Upper lobe of right lung (tissue), 1 donor: ENCODE measurements at regions not wholly inside any gene's neighbourhood (a gene's known extent, or its start where the extent isn't known, plus 50 kb on each side); places are given as distances from the start of the nearest gene placed in this dataset.

Source experiments
- ATAC-seq: fragments of 200-7000 bp; cut with Tn5 transposase; one replicate; pipeline ENCODE4 v1.9.1; 2020; ENCODE audit warnings: mild to moderate bottlenecking, moderate library complexity
- DNase-seq: peaks from one replicate; pipeline ENCODE4 v3.0.0-alpha.2; 2020
- H3K27ac ChIP-seq: fragments of 200-600 bp; one replicate; pipeline ENCODE4 v1.8.0; 2022
- H3K27me3 ChIP-seq: fragments of 200-600 bp; one replicate; pipeline ENCODE4 v1.8.0; 2022; ENCODE audit warnings: mild to moderate bottlenecking
- H3K36me3 ChIP-seq: fragments of 200-600 bp; one replicate; pipeline ENCODE4 v1.8.0; 2022
- H3K4me1 ChIP-seq: fragments of 200-600 bp; one replicate; pipeline ENCODE4 v1.8.0; 2022
- H3K4me3 ChIP-seq: fragments of 200-600 bp; one replicate; pipeline ENCODE4 v1.8.0; 2022; ENCODE audit warnings: mild to moderate bottlenecking
- H3K9me3 ChIP-seq: fragments of 200-600 bp; one replicate; pipeline ENCODE4 v1.8.0; 2022
- CTCF ChIP-seq: fragments of 200-600 bp; IDR thresholded peaks from one replicate; pipeline ENCODE4 v1.8.0; 2022; ENCODE audit warnings: antibody characterized with exemption
- intact Hi-C: fragments of 100-400 bp; cut with DNase I; formaldehyde crosslinking; loops from one replicate; pipeline ENCODE4 v1.11.0; 2022
- donor health status: DM: no; HTN: yes; CAD: no; lungs with severe emphysema.

- intact Hi-C loops: no loop called here
- no peaks in the 10 kb centered on the region for H3K4me1 ChIP-seq
- no peak for TF ChIP-seq CTCF
- H3K9me3 ChIP-seq: no peaks in the 10 kb centered on the region
- H3K36me3 ChIP-seq: no peaks in the 10 kb centered on the region
- ATAC-seq (no peak), DNase-seq (no peak)
- no peak overlapping the region for H3K27ac ChIP-seq
- no peak overlapping the region for H3K4me3 ChIP-seq
- no peaks in the 10 kb centered on the region for H3K27me3 ChIP-seq
These were observed 411.7 kb upstream of the EDIL3 start for GRCh38 chr5:84796399-84796798.

GRCh38 chr5:84794486-84795035 is 409.9 kb upstream of the EDIL3 start:
- TF ChIP-seq CTCF: no peak
- Histone ChIP-seq H3K27me3 (no peaks in the 10 kb centered on the region), H3K36me3 (no peaks in the 10 kb centered on the region), H3K9me3 (no peaks in the 10 kb centered on the region), H3K4me1 (no peaks in the 10 kb centered on the region), H3K4me3 (no peak overlapping the region), H3K27ac (no peak overlapping the region)
- DNase-seq (no peak), ATAC-seq (no peak)
- intact Hi-C loops: no loop called here

DNA sequence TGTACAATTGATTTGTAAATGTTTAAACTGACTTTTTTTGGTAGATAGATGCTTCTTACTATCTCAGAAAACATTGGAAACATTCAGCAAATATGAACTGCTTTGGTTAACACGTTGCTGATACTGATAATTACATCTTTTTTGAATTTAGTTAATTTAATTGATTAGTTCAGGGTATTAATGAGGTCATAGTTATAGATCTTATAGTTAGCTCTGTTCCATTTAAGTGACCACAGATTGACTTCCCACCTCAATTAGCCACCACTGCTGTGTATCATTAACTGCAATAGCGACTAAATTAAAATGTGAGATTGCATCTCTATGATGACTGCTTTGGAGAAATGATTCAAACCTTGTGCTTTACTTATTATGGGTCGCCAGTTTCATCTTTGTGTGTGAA is 407.1 kb upstream of the EDIL3 start:
- TF ChIP-seq CTCF: no peak
- Histone ChIP-seq H3K36me3 (no peaks in the 10 kb centered on the region), H3K27me3 (no peaks in the 10 kb centered on the region), H3K27ac (no peak overlapping the region), H3K9me3 (no peaks in the 10 kb centered on the region), H3K4me3 (no peak overlapping the region), H3K4me1 (no peaks in the 10 kb centered on the region)
- intact Hi-C loops: no loop called here
- DNase-seq (no peak), ATAC-seq (no peak)

DNA sequence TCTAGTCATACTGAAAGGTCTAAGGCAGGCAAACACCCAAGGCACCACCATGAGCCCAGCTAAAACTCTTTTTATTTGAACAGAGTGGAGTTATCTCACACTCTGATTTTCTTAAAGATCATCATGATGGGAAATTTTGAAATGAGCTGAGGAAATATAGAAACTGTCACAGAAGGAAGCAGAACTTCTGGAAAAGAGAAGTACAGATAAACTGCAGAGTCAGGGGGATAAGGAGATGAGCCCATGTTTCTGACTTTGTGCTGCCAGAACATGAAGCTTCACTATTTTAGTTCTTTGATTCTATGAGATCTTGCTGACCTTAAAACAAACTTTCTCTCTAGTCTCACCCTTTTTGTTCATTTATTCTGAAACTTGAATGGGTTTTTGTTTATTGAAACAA is 406.5 kb upstream of the EDIL3 start:
- no peak overlapping the region for H3K27ac ChIP-seq
- intact Hi-C loops: no loop called here
- ATAC-seq: peak; percentile 81
- no peaks in the 10 kb centered on the region for H3K4me1 ChIP-seq
- no peaks in the 10 kb centered on the region for H3K36me3 ChIP-seq
- TF ChIP-seq CTCF: no peak
- no peaks in the 10 kb centered on the region for H3K27me3 ChIP-seq
- H3K4me3 ChIP-seq: no peak overlapping the region
- no peak for DNase-seq
- H3K9me3 ChIP-seq: no peaks in the 10 kb centered on the region

GRCh38 chr5:84790406-84790805 is 405.7 kb upstream of the EDIL3 start:
- intact Hi-C loops: no loop called here
- no peak for TF ChIP-seq CTCF

DNA sequence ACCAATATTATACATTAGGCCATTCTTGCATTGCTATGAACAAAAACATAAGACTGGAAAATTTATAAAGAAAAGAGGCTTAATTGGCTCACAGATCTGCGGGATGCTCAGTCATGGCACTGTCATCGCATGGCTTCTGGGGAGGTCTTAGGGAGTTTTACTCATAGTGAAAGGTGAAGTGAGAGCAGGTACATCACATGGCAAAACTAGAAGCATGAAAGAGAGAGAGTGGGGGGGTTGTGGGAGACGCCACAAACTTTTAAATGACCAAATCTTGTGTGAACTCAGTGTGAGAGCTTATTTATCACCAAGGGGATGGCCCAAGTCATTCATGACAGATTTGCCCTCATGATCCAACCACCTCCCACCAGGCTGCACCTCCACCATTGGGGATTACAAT is 398.3 kb upstream of the EDIL3 start:
- no peaks in the 10 kb centered on the region for H3K4me1 ChIP-seq
- H3K9me3 ChIP-seq: no peaks in the 10 kb centered on the region
- no peak overlapping the region for H3K4me3 ChIP-seq
- ATAC-seq: no peak
- no peaks in the 10 kb centered on the region for H3K27me3 ChIP-seq
- no peak overlapping the region for H3K27ac ChIP-seq
- intact Hi-C loops: no loop called here
- no peak for DNase-seq
- no peak for TF ChIP-seq CTCF
- H3K36me3 ChIP-seq: no peaks in the 10 kb centered on the region

More at GRCh38 chr5:84790406-84790805, 405.7 kb upstream of the EDIL3 start:
- no peak for ATAC-seq
- H3K4me1 ChIP-seq: no peaks in the 10 kb centered on the region
- no peaks in the 10 kb centered on the region for H3K36me3 ChIP-seq
- no peaks in the 10 kb centered on the region for H3K27me3 ChIP-seq
- no peaks in the 10 kb centered on the region for H3K9me3 ChIP-seq
- H3K27ac ChIP-seq: no peak overlapping the region
- H3K4me3 ChIP-seq: no peak overlapping the region
- no peak for DNase-seq
